HG03575 (cell line): ENCODE measurements at regions not wholly inside any gene's neighbourhood (a gene's known extent, or its start where the extent isn't known, plus 50 kb on each side); places are given as distances from the start of the nearest gene placed in this dataset.
"Not testable (repeated sequence)": the region's sequence is repeated elsewhere in the genome, so short reads cannot be mapped to it uniquely, and the experiment has no call there.

ENCODE experiments used
- ATAC-seq: cut with Tn5 transposase; IDR thresholded peaks from one replicate; pipeline ENCODE4 v1.9.1; 2021; ENCODE audit not compliant: unreplicated experiment, insufficient number of reproducible peaks, low FRiP score; ENCODE audit errors: extremely low read depth

- ATAC-seq, result no peak
Measured at GRCh38 chr6:15770347-15771143, 107.7 kb upstream of the DTNBP1 start.

GRCh38 chr6:15769511-15770018 is 106.7 kb upstream of the DTNBP1 start:
- no peak for ATAC-seq

DNA sequence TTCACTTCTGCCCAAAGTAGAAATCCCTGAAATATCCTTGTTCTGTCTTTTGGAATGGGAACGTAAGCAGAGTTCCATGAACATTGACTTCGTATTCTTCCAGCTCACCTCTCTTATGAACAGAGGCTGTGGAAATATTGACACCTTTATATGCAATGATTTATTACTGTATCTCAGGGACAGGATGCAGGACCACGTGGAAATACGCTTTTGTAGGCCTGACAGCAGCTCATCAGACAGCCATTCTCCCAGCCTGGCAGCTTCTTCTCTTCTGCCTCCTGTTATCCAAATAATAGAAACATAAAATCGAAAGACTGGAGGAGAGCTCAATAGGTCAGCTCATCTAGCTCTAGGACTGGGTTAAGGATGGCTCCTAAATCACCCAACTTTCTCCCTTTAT is 106.2 kb upstream of the DTNBP1 start:
- no peak for ATAC-seq

DNA sequence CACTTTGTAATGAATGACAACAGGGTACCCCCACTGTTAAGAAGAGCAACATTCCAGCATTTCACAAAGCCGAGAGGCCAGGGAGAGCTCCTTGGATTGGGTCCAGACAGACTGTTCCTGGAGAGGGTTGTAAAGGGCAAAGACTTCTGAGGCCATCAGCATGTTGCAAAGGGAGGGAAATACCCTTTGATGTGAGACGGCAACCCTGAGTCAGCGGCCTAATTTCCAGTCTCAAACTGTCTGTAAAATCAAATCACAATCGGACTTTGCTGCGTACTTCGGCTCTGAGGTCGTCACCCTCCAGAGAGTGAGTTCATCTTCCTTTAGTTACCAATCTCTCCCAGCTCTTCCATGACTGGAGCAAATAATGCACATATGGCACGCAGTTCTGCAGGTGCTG is 101.0 kb upstream of the DTNBP1 start:
- ATAC-seq, result no peak

GRCh38 chr6:15763364-15763763 is 100.5 kb upstream of the DTNBP1 start:
- no peak for ATAC-seq

DNA sequence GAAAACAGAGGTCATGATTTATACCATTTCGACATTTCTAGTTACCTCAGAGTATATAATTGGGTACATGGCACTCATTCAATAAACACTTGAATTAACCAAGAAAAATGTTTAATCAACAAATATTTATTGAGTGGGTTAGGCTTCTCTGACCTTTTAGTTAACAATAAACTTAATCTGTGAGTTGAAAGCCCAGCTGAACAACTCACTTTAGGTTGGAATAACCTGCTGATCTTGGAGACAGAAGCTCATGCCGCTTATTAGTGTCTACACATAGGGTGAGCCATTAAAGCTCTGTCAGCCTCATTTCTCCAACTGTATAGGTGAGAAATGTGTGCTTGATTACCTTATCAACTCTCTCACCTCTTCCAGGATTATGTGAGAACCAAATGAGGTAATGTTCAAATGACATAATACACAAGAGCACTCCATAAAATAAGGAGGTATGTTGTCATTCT is 98.2 kb upstream of the DTNBP1 start:
- ATAC-seq, result no peak

DNA sequence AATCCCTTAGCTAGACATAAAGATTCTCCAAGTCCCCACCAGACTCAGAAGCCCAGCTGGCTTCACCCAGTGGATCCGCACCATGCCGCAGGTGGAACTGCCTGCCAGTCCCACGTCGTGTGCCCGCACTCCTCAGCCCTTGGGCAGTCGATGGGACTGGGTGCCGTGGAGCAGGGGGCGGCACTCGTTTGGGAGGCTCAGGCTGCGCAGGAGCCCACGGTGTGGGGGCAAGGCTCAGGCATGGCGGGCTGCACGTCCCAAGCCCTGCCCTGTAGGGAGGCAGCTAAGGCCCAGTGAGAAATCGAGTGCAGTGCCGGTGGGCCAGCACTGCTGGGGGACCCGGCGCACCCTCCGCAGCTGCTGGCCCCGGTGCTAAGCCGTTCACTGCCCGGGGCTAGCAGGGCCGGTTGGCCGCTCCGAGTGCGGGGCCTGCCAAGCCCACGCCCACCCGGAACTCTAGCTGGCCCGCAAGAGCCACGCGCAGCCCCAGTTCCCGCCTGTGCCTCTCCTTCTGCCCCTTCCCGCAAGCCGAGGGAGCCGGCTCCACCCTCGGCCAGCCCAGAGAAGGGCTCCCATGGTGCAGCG is 95.9 kb upstream of the DTNBP1 start:
- no peak for ATAC-seq

DNA sequence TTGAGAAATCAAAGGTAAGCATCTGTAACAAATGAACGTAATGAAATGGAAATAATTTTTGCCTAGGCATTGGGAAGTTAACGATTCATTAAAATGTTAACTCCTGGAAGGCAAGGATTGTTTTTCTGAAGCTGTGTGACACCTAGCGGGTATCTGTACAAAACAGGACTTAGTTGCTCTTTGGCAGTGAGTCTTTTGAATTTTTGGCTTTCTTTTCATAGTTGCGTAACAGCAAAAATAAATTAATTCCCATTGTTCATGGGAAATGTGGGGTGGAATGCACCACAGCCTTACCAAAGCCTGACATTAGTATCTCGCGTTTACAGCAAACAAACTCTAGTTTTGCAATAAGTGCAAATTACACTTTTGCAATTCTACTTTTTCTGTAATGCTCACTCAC is 92.7 kb upstream of the DTNBP1 start:
- ATAC-seq, result no peak

GRCh38 chr6:15754706-15755079 is 91.9 kb upstream of the DTNBP1 start:
- no peak for ATAC-seq

- no peak for ATAC-seq
Measured at GRCh38 chr6:15754035-15754705, 91.3 kb upstream of the DTNBP1 start.

DNA sequence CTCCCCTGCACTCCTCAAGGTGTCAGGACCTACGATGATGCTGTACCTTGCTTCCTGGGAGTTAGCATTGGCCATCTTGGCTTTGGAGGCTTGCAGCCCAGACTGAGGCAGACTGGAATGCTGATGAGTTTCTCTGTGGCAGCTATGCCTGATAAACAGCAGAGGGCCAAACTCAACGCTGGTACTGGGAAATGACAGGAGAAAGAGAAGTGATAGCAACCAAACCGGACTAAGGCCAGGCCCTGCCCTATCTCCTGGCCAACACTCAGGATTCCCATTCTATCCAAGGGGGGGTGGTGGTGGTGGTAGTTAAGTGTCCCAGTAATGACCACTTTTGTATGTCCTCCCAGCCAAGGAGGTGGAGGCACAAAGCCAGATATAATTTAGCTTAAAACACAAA is 90.0 kb upstream of the DTNBP1 start:
- ATAC-seq, result no peak

DNA sequence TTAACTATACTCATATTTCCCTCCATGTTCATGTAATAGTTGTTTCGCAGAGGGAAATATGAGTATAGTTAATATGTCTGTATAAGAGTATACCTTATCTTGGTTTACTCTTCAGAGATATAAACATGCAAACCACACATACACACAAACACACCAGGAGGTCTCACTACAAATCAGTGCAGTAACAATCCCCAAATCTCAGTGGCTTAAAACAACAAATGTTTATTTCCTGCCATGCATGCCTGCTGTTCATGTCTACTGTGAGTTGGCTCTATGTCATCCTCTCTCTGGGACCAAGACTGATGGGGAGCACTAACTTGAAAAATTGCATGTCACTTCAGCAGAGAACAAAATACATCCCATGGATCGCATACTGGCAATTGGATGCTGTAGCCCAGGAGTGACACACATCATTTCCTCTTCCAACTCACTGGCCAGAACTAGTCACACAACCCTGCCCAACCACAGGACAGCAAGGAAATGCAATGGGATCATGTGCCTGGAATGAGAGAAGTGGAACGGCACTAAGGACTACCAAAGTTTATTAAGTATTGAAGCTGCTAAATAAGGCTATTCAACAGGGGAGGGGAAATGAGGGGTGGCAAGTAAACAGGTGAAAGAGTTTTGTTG is 89.0 kb upstream of the DTNBP1 start:
- ATAC-seq, result no peak

DNA sequence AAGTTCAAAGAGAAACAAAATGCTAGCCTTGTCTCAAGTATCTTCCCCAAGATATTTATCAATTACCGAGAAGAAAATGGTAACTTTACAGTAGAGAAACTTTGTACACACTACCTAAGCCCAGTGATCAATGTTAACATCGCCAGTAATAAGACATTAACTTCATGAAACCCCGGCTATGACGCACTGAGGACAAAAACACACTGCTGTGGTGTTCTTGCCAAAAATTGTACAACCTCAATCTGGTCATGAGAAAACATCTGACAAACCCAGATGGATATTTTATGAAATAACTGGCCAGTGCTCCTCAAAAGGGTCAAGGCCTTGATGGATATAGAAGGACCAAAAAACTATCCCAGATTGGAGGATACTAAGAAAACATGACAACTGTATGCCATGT is 85.5 kb upstream of the DTNBP1 start:
- no peak for ATAC-seq

DNA sequence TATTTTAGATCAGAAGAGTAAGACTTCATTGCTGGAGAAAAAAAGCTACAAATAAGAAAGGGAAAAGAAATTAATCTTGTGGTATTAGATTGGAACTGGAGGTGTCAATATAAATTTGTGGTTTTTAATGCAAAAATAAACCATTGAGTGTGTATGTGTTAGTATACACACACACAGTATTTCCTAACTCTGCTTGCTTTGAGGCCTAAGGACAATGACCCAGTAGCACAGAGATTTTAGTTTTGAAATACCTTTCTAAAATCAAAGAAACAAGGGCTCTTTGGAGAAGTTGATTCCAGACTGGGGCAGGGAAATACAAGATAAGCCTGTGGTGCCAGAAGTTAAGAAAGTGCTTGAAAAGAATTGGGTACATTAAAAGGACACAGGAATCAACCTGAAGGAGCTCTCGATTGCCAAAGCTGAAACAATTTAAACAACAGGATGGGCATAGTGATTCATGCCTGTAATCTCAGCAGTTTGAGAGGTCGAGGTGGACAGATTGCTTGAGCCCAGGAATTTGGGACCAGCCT is 84.6 kb upstream of the DTNBP1 start:
- no peak for ATAC-seq

- no peak for ATAC-seq
Measured at GRCh38 chr6:15745781-15746180, 83.0 kb upstream of the DTNBP1 start.

- ATAC-seq, result no peak
Measured at GRCh38 chr6:15744818-15745402, 82.1 kb upstream of the DTNBP1 start.

- ATAC-seq, result not testable (repeated sequence)
Measured at GRCh38 chr6:15742013-15742412, 79.2 kb upstream of the DTNBP1 start.

GRCh38 chr6:15741405-15741804 is 78.6 kb upstream of the DTNBP1 start:
- ATAC-seq, result no peak

DNA sequence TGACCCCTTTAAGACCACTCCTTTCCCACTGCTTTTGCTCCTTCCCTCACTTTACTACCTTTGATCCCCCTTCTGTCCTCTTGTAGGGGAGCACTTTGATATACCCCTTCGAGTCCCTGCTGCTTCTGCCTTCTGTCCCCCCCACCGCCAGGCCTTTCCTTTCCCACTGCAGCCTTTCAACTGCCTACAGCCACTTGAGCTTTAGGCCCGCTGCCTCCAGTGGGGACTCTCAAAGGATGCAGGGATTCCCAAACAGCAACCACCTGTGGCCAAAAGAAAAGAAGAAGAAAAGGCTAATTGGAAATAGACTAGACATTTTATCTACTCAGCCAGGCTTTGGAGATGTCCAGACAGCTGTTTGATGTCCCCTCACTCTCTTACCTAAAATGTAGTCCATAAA is 77.0 kb upstream of the DTNBP1 start:
- ATAC-seq, result no peak
